Stimulated activated CD4-positive, alpha-beta T cell treated with anti-CD3 and anti-CD28 coated beads, Interleukin-15, amount 100 ng/mL, for 48 hours (primary cell): ENCODE measurements at regions not wholly inside any gene's neighbourhood (a gene's known extent, or its start where the extent isn't known, plus 50 kb on each side); places are given as distances from the start of the nearest gene placed in this dataset.

Experiments
- DNase-seq, 2 donors: peaks; one replicate each; pipeline ENCODE4 v3.0.0-alpha.2; 2020; ENCODE audit warnings: low read depth in 2 of 2

- DNase-seq, result no peak
Measured at GRCh38 chr7:41524876-41525275, 178.0 kb downstream of the INHBA start.

- no peak for DNase-seq
Measured at GRCh38 chr7:41520445-41520844, 182.4 kb downstream of the INHBA start.

DNA sequence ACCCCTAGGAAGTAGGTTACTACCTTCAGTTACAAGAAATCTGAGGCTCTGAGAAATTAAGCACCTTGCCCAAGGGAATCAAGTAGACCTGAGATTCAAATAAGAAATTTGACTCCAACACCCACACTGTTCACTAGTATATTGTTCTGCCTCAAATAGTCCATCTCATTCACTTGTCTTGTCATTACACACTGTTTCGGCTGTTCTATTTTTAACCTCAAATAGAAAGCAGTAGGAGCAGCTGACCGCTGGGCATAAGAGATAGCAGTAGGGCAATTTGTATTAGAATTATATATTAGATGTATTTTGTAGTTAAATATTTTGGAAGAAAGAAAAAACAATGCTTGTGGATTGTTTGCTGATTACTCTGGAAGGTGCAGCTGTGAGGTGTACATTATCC lies 185.1 kb downstream of the INHBA start:
- DNase-seq, result no peak

DNA sequence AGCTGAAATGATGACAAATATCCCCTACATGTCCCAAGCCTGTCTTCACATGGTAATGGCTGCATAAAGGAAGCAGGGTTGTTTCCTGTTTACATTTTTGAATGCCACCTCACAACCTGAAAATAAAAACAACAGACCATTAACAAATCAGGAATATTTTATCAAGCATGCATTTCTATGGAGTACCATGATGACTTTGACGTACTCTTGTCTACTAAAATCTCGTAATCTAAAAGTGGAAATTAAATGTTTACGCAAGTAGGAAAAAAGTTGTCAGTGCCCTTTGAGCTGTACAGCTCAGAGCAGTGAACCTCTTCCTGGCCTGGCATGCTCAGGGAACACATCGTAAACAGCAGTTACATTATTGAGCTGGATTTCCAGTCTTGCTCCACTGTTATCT lies 194.1 kb downstream of the INHBA start:
- no peak for DNase-seq

DNA sequence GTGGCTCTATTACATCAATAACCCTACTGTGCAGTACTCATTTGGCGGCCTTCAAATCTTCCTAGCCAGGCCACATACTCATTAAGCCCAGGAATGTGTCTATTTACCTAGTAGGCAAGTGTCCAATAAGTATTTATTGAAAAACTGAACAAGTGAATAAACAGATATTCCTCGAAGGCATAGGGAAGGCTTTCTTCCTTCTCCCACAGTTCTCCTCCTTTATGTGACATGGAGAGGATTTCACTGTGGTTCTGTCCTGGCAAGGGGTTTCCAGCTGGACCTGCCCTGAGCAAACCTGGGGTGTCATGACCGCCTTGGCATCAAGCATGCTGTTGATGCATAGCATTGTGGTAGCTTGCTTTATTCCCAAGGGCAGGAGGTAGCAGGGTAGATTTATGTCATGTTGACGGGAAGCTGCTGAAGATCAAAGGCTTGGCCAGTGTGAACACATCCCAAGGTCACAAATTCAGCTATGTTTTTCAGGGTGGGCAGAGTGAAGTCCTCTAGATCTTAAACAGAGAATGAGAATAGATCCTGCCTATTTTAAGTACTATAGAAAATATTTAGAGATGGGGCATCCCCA lies 195.1 kb downstream of the INHBA start:
- DNase-seq, result no peak

- DNase-seq, result no peak
Measured at GRCh38 chr7:41504214-41504980, 198.5 kb downstream of the INHBA start.

DNA sequence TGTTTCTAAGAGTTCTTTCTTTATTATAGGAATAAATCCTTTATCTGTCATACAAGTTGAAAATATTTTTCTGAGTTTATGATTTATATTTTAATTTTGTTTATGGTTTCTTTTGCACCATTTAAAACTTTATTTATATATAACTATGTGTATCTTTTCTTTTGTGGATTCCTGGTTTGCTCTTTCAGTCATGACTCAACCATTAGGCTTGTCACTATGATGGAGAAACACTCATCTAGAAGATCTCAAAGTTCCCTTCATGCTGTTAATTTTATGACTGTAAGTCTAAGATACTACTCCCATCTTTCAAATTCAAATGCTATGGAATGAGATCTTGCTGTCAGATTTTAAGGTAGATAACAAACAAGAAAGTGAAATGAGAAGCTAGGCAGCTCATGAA lies 199.5 kb downstream of the INHBA start:
- no peak for DNase-seq

DNA sequence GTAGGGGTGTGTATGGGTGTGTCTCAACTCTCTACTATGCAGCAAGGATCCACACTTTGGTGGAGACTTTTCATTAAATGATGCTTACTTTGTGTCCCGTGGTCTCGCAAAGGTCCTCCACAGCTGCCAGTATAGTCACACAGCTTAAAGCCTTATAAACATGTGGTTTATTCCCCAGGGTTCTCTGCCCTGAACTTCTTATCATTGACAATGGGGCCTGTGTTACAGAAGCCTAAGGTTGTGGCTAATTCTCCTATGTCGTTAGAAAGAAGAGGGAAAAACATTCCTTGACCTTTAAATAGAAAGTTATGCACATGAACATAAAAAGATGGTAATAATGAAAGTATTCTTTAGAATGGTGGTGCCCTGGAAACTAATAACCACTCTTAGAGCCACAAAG lies 201.4 kb downstream of the INHBA start:
- DNase-seq, result no peak

DNA sequence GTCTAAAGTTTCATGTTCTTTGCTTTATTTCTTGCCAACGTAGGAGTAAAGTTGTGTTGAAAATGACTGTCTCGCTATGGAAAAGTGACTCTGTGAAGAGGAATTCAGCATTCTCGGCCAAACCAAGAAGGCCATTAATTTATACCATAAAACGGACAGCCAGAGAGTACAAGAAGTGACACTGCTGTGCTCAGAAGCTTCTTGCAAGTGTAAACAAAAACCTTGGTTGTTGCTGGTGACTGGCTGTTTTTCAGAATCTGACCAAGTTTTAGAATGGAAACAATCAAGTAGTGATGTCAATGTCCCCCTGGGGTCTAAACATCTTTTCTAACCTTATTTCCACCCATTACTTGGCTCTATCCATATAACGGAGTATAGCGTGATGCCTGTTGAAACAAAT lies 201.9 kb downstream of the INHBA start:
- no peak for DNase-seq

- no peak for DNase-seq
Measured at GRCh38 chr7:41492603-41493002, 210.3 kb downstream of the INHBA start.

DNA sequence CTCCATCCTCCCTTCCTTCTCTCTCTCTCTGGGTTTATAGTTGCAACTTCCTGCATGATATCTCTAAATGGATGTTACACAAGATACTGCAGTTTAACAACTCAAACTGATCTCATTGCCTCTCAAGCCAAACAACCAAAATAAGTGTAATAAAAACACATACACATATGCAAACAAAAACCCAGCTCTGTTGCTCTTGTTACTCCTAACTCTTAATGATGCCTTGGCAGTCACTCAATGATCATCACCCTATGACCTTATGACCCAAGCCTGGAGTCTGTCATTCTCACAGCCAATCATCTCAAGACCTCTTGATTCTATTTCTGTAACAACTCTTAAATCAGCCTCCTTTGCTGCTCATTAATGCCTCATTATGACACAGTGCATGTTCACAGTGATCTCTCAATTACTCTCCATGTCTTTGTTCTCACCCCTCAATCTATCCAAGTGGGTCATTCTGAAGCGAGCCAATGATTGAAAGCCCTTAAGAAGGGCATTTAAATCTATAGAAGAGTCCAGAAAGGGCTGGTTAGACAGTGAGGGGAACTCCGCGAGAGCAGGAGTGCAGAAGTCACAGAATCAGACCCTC lies 210.9 kb downstream of the INHBA start:
- DNase-seq, result no peak

- no peak for DNase-seq
Measured at GRCh38 chr7:41491308-41491707, 211.6 kb downstream of the INHBA start.

- DNase-seq, result no peak
Measured at GRCh38 chr7:41489885-41490284, 213.0 kb downstream of the INHBA start.

- no peak for DNase-seq
Measured at GRCh38 chr7:41487229-41487940, 215.5 kb downstream of the INHBA start.

GRCh38 chr7:41481353-41481752 lies 221.5 kb downstream of the INHBA start:
- no peak for DNase-seq

GRCh38 chr7:41478187-41478586 lies 224.7 kb downstream of the INHBA start:
- DNase-seq, result no peak

DNA sequence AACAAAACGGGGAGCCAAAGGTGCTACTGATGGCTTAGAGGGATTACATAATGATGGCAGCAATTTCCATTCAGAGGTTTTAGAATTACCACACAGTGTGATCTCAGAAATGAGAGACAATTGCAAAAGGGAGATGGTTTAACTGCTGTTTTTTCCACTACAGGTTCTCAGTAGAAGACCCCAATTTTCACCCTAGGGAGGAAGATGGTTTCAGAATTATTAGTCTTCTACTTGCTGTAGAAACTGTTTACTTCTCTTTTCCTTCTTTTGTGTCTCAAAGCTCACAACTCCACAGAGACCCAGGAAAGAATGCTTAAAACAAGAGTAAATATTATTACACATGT lies 226.5 kb downstream of the INHBA start:
- no peak for DNase-seq

DNA sequence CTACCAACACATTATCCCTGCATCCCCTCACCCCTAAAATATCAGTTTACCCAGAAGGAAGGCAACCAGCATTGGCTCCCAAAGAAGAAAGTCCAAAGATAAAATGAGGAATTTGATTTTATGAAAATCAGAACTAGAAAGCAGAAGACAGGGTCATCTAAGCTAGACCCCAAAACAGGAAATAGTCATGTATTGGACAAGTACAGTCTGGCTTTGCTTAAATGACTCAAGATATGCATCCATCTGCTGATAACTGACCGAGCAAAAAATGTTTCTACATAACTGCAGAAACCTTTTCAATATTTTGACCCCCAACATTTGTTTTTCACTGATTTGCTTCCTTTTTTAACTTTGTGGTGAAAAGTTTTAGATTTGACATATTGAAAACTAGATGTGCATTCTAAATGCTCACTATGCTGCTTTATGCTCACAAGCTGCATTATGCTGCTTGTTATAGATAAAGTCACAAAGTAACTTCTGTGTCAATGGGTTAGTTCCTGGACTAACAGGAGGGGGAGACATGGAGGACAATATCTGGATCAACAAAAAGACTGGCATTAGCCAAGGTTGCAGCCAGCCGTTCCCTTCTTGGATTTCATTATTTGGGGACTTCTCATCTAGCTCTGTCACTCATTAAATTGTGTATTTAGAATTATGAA lies 227.0 kb downstream of the INHBA start:
- no peak for DNase-seq

GRCh38 chr7:41472427-41473125 lies 230.3 kb downstream of the INHBA start:
- DNase-seq, result no peak

DNA sequence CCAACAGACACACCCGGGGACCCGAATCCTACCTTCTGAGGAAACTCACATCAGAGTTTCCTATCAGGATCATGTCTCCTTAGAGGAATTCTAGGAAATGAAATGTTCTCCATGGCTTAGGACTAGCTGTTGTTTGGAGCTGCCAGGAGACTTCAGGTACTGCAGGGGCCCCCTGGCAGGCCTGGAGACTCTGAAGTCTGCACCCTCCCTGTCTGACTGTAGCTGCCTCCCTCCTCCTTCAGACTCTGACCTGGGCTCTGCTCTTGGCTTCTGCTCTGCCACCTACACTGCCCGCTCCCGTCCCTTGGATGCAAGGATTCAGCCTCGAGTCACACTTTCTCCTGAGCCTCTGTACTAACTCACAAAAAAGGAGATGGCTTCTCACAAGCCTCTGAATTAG lies 232.8 kb downstream of the INHBA start:
- no peak for DNase-seq

GRCh38 chr7:41467596-41467995 lies 235.3 kb downstream of the INHBA start:
- no peak for DNase-seq
